ENCODE measurements at regions not wholly inside any gene's neighbourhood (a gene's known extent, or its start where the extent isn't known, plus 50 kb on each side); places are given as distances from the start of the nearest gene placed in this dataset.

- Mint-ChIP-seq H3K27ac (ENCODE audit: unreplicated experiment) (no peak overlapping the region), H3K4me1 (ENCODE audit: low read depth) (no peaks in the 10 kb centered on the region), H3K27me3 (ENCODE audit: low read depth) (peaks cover 5% of the 10 kb centered on the region), H3K9me3 (ENCODE audit: low read depth) (peaks cover 22% of the 10 kb centered on the region), H3K36me3 (ENCODE audit: low read depth) (peaks cover 2% of the 10 kb centered on the region), H3K4me3 (ENCODE audit: unreplicated experiment) (no peak overlapping the region)
- peak; percentile 81 for TF ChIP-seq CTCF (IDR thresholded peaks at IDR 0.05)
- DNase-seq (ENCODE audit: low spot score), result no peak
Measured at GRCh38 chrX:14095702-14096101, 66.0 kb upstream of the GEMIN8 start.

GRCh38 chrX:14094191-14094590 lies 64.5 kb upstream of the GEMIN8 start:
- Mint-ChIP-seq H3K4me3 (ENCODE audit: unreplicated experiment) (no peak overlapping the region), H3K4me1 (ENCODE audit: low read depth) (no peaks in the 10 kb centered on the region), H3K27me3 (ENCODE audit: low read depth) (peaks cover 5% of the 10 kb centered on the region), H3K27ac (ENCODE audit: unreplicated experiment) (no peak overlapping the region), H3K9me3 (ENCODE audit: low read depth) (peaks cover 21% of the 10 kb centered on the region), H3K36me3 (ENCODE audit: low read depth) (peaks cover 2% of the 10 kb centered on the region)
- TF ChIP-seq CTCF (IDR thresholded peaks at IDR 0.05), result no peak
- no peak for DNase-seq (ENCODE audit: low spot score)

- Mint-ChIP-seq H3K9me3 (ENCODE audit: low read depth) (no peaks in the 10 kb centered on the region), H3K4me1 (ENCODE audit: low read depth) (no peaks in the 10 kb centered on the region), H3K4me3 (ENCODE audit: unreplicated experiment) (no peak overlapping the region), H3K27ac (ENCODE audit: unreplicated experiment) (no peak overlapping the region), H3K27me3 (ENCODE audit: low read depth) (peaks cover 3% of the 10 kb centered on the region), H3K36me3 (ENCODE audit: low read depth) (no peaks in the 10 kb centered on the region)
- no peak for DNase-seq (ENCODE audit: low spot score)
- no peak for TF ChIP-seq CTCF (IDR thresholded peaks at IDR 0.05)
Measured at GRCh38 chrX:14084466-14084865, 54.8 kb upstream of the GEMIN8 start.

- Mint-ChIP-seq H3K9me3 (ENCODE audit: low read depth) (no peaks in the 10 kb centered on the region), H3K4me1 (ENCODE audit: low read depth) (no peaks in the 10 kb centered on the region), H3K36me3 (ENCODE audit: low read depth) (no peaks in the 10 kb centered on the region), H3K27ac (ENCODE audit: unreplicated experiment) (no peak overlapping the region), H3K27me3 (ENCODE audit: low read depth) (peaks cover 5% of the 10 kb centered on the region), H3K4me3 (ENCODE audit: unreplicated experiment) (no peak overlapping the region)
- no peak for DNase-seq (ENCODE audit: low spot score)
- no peak for TF ChIP-seq CTCF (IDR thresholded peaks at IDR 0.05)
Measured at GRCh38 chrX:14083783-14084182, 54.1 kb upstream of the GEMIN8 start.

GRCh38 chrX:14079891-14080430 lies 50.3 kb upstream of the GEMIN8 start:
- H3K4me3 Mint-ChIP-seq (ENCODE audit: unreplicated experiment), result no peak overlapping the region
- peaks cover 8% of the 10 kb centered on the region for H3K27me3 Mint-ChIP-seq (ENCODE audit: low read depth)
- H3K4me1 Mint-ChIP-seq (ENCODE audit: low read depth), result no peaks in the 10 kb centered on the region
- no peak for TF ChIP-seq CTCF (IDR thresholded peaks at IDR 0.05)
- no peaks in the 10 kb centered on the region for H3K36me3 Mint-ChIP-seq (ENCODE audit: low read depth)
- H3K27ac Mint-ChIP-seq (ENCODE audit: unreplicated experiment), result no peak overlapping the region
- no peak for DNase-seq (ENCODE audit: low spot score)
- no peaks in the 10 kb centered on the region for H3K9me3 Mint-ChIP-seq (ENCODE audit: low read depth)

Data from chondrocyte (in vitro differentiated cells).